Skeletal muscle tissue (tissue), 3 donors: ENCODE measurements at regions not wholly inside any gene's neighbourhood (a gene's known extent, or its start where the extent isn't known, plus 50 kb on each side); places are given as distances from the start of the nearest gene placed in this dataset.
"Not testable (repeated sequence)": the region's sequence is repeated elsewhere in the genome, so short reads cannot be mapped to it uniquely, and the experiment has no call there.

Source experiments
- H3K27ac ChIP-seq: one replicate; pipeline ENCODE4 v1.7.0; 2013; ENCODE audit warnings: mild to moderate bottlenecking, low read depth, low read length, inconsistent platforms
- H3K27me3 ChIP-seq, 3 donors: one replicate each; pipeline ENCODE4 v1.7.0; 2013; ENCODE audit warnings: low read length in 3 of 3; ENCODE audit not compliant: control insufficient read depth in 3 of 3, insufficient read depth in 3 of 3
- H3K36me3 ChIP-seq, 3 donors: one replicate each; pipeline ENCODE4 v1.7.0; 2013; ENCODE audit warnings: low read length in 3 of 3; ENCODE audit not compliant: control insufficient read depth in 3 of 3, insufficient read depth in 3 of 3
- H3K4me1 ChIP-seq, 3 donors: one replicate each; pipeline ENCODE4 v1.7.0; 2013; ENCODE audit warnings: low read length in 3 of 3, mild to moderate bottlenecking in 3 of 3; ENCODE audit not compliant: control insufficient read depth in 3 of 3, insufficient read depth in 3 of 3
- H3K4me3 ChIP-seq, 3 donors: one replicate each; pipeline ENCODE4 v1.7.0; 2013; ENCODE audit warnings: low read length in 3 of 3
- H3K9ac ChIP-seq, 3 donors: one replicate each; pipeline ENCODE4 v1.7.0; 2013; ENCODE audit warnings: low read length in 3 of 3, mild to moderate bottlenecking in 3 of 3, moderate library complexity in 2 of 3, low read depth in 1 of 3
- H3K9me3 ChIP-seq, 3 donors: one replicate each; pipeline ENCODE4 v1.7.0; 2013; ENCODE audit warnings: low read length in 3 of 3; ENCODE audit not compliant: control insufficient read depth in 3 of 3
- donor health status: Osteomylitis.

GRCh38 chr7:67484244-67484751 lies 487.7 kb downstream of the TYW1 start:
- no peaks in the 10 kb centered on the region for H3K36me3 ChIP-seq
- H3K4me3 ChIP-seq: peak overlapping the region; percentile 52 to 69 (median 65)
- peaks cover 2 to 8% (median 5%) of the 10 kb centered on the region in 3 donors for H3K4me1 ChIP-seq
- H3K27me3 ChIP-seq: no peaks in the 10 kb centered on the region
- H3K9me3 ChIP-seq: no peaks in the 10 kb centered on the region
- no peak overlapping the region for H3K27ac ChIP-seq
- H3K9ac ChIP-seq: peak overlapping the region; percentile 51 to 76 (median 68)

- H3K4me1 ChIP-seq: peaks cover 2 to 8% (median 5%) of the 10 kb centered on the region in 3 donors
- no peak overlapping the region for H3K27ac ChIP-seq
- no peak overlapping the region for H3K4me3 ChIP-seq
- no peaks in the 10 kb centered on the region for H3K9me3 ChIP-seq
- H3K27me3 ChIP-seq: no peaks in the 10 kb centered on the region
- no peaks in the 10 kb centered on the region for H3K36me3 ChIP-seq
- H3K9ac ChIP-seq: no peak overlapping the region
Observed at GRCh38 chr7:67486401-67486800, 489.8 kb downstream of the TYW1 start.

GRCh38 chr7:67487316-67487715 lies 490.7 kb downstream of the TYW1 start:
- Histone ChIP-seq H3K4me1 (peaks cover 2 to 8% (median 5%) of the 10 kb centered on the region in 3 donors), H3K4me3 (no peak overlapping the region), H3K9ac (no peak overlapping the region), H3K36me3 (no peaks in the 10 kb centered on the region), H3K9me3 (peaks cover 0 to 3% (median 0%) of the 10 kb centered on the region in 3 donors), H3K27ac (no peak overlapping the region), H3K27me3 (no peaks in the 10 kb centered on the region)

- no peaks in the 10 kb centered on the region for H3K36me3 ChIP-seq
- no peaks in the 10 kb centered on the region for H3K27me3 ChIP-seq
- peaks cover 0 to 3% (median 0%) of the 10 kb centered on the region in 3 donors for H3K9me3 ChIP-seq
- peaks cover 0 to 3% (median 0%) of the 10 kb centered on the region in 3 donors for H3K4me1 ChIP-seq
- H3K9ac ChIP-seq: no peak overlapping the region
- no peak overlapping the region for H3K4me3 ChIP-seq
- no peak overlapping the region for H3K27ac ChIP-seq
Observed at GRCh38 chr7:67489881-67490280, 493.2 kb downstream of the TYW1 start.

- H3K36me3 ChIP-seq: no peaks in the 10 kb centered on the region
- no peak overlapping the region for H3K27ac ChIP-seq
- H3K4me1 ChIP-seq: no peaks in the 10 kb centered on the region
- H3K9ac ChIP-seq: no peak overlapping the region
- no peaks in the 10 kb centered on the region for H3K27me3 ChIP-seq
- H3K9me3 ChIP-seq: peaks cover 0 to 3% (median 0%) of the 10 kb centered on the region in 3 donors
- H3K4me3 ChIP-seq: no peak overlapping the region
Observed at GRCh38 chr7:67493366-67493765, 496.7 kb downstream of the TYW1 start.

- Histone ChIP-seq H3K27ac (no peak overlapping the region), H3K4me1 (no peaks in the 10 kb centered on the region), H3K4me3 (no peak overlapping the region), H3K9me3 (peaks cover 0 to 3% (median 0%) of the 10 kb centered on the region in 3 donors), H3K36me3 (no peaks in the 10 kb centered on the region), H3K9ac (no peak overlapping the region), H3K27me3 (no peaks in the 10 kb centered on the region)
Observed at GRCh38 chr7:67496589-67496988, 500.0 kb downstream of the TYW1 start.

- H3K36me3 ChIP-seq, H3K9ac ChIP-seq, H3K27ac ChIP-seq, H3K27me3 ChIP-seq, H3K4me3 ChIP-seq, H3K9me3 ChIP-seq, H3K4me1 ChIP-seq: not testable (repeated sequence)
Observed at GRCh38 chr7:67497914-67498313, 501.3 kb downstream of the TYW1 start.

- H3K27me3 ChIP-seq: peaks cover 0 to 3% (median 0%) of the 10 kb centered on the region in 3 donors
- H3K9ac ChIP-seq: no peak overlapping the region
- H3K27ac ChIP-seq: no peak overlapping the region
- no peaks in the 10 kb centered on the region for H3K36me3 ChIP-seq
- no peaks in the 10 kb centered on the region for H3K9me3 ChIP-seq
- no peaks in the 10 kb centered on the region for H3K4me1 ChIP-seq
- no peak overlapping the region for H3K4me3 ChIP-seq
Observed at GRCh38 chr7:67502929-67503328, 506.3 kb downstream of the TYW1 start.

GRCh38 chr7:67505449-67505848 lies 508.8 kb downstream of the TYW1 start:
- Histone ChIP-seq H3K4me1 (no peaks in the 10 kb centered on the region), H3K9me3 (no peaks in the 10 kb centered on the region), H3K4me3 (no peak overlapping the region), H3K36me3 (no peaks in the 10 kb centered on the region), H3K27me3 (peaks cover 0 to 3% (median 0%) of the 10 kb centered on the region in 3 donors), H3K27ac (no peak overlapping the region), H3K9ac (no peak overlapping the region)

- no peak overlapping the region for H3K27ac ChIP-seq
- H3K4me1 ChIP-seq: no peaks in the 10 kb centered on the region
- H3K4me3 ChIP-seq: no peak overlapping the region
- H3K9me3 ChIP-seq: no peaks in the 10 kb centered on the region
- peaks cover 0 to under 1% (median 0%) of the 10 kb centered on the region in 3 donors for H3K27me3 ChIP-seq
- no peaks in the 10 kb centered on the region for H3K36me3 ChIP-seq
- no peak overlapping the region for H3K9ac ChIP-seq
Observed at GRCh38 chr7:67512481-67512880, 515.8 kb downstream of the TYW1 start.
